ENCODE measurements at regions not wholly inside any gene's neighbourhood (a gene's known extent, or its start where the extent isn't known, plus 50 kb on each side); places are given as distances from the start of the nearest gene placed in this dataset.

GRCh38 chr12:43115441-43116160 lies 436.4 kb downstream of the ADAMTS20 start:
- DNase-seq = no peak

GRCh38 chr12:43114316-43114715 lies 437.7 kb downstream of the ADAMTS20 start:
- no peak for DNase-seq

- DNase-seq = no peak
Measured at GRCh38 chr12:43113616-43114015, 438.4 kb downstream of the ADAMTS20 start.

- no peak for DNase-seq
Measured at GRCh38 chr12:43113135-43113534, 438.9 kb downstream of the ADAMTS20 start.

GRCh38 chr12:43112101-43112920 lies 439.7 kb downstream of the ADAMTS20 start:
- no peak for DNase-seq

GRCh38 chr12:43111608-43112007 lies 440.4 kb downstream of the ADAMTS20 start:
- DNase-seq = no peak

- DNase-seq = no peak
Measured at GRCh38 chr12:43109631-43110345, 442.2 kb downstream of the ADAMTS20 start.

GRCh38 chr12:43108656-43109055 lies 443.3 kb downstream of the ADAMTS20 start:
- DNase-seq = no peak

GRCh38 chr12:43107026-43107775 lies 444.8 kb downstream of the ADAMTS20 start:
- DNase-seq = no peak

GRCh38 chr12:43106355-43106754 lies 445.6 kb downstream of the ADAMTS20 start:
- DNase-seq = no peak

GRCh38 chr12:43105426-43105981 lies 446.5 kb downstream of the ADAMTS20 start:
- no peak for DNase-seq

GRCh38 chr12:43104494-43104893 lies 447.5 kb downstream of the ADAMTS20 start:
- no peak for DNase-seq

GRCh38 chr12:43103866-43104265 lies 448.1 kb downstream of the ADAMTS20 start:
- DNase-seq = no peak

- no peak for DNase-seq
Measured at GRCh38 chr12:43102546-43103264, 449.3 kb downstream of the ADAMTS20 start.

- no peak for DNase-seq
Measured at GRCh38 chr12:43100231-43100630, 451.8 kb downstream of the ADAMTS20 start.

GRCh38 chr12:43099691-43100163 lies 452.3 kb downstream of the ADAMTS20 start:
- DNase-seq = no peak

GRCh38 chr12:43098766-43099550 lies 453.0 kb downstream of the ADAMTS20 start:
- DNase-seq = no peak

GRCh38 chr12:43098071-43098470 lies 453.9 kb downstream of the ADAMTS20 start:
- DNase-seq = no peak

GRCh38 chr12:43097471-43097870 lies 454.5 kb downstream of the ADAMTS20 start:
- no peak for DNase-seq

- no peak for DNase-seq
Measured at GRCh38 chr12:43095669-43096280, 456.2 kb downstream of the ADAMTS20 start.
